ENCODE measurements at regions not wholly inside any gene's neighbourhood (a gene's known extent, or its start where the extent isn't known, plus 50 kb on each side); places are given as distances from the start of the nearest gene placed in this dataset.

DNA sequence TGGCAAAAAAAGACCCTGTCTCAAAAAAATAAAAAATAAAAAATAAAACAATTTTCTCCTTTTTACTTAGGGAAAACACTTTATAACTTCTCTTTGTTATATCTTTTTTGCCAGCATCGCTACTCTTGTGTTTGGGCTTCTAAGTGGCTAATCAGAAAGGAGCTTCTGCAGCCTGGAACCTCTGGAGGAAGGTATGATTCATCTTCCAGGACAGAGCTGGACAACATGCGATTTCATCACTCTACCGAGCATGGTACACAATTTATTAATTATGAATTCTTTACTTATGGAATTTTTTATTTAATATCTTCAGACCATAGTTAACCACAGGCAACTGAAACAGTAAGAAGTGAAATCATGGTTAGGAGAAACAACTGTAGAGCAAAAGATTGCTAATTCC, 1254.3 kb upstream of the AGA start:
- TF ChIP-seq, protein P1, sequence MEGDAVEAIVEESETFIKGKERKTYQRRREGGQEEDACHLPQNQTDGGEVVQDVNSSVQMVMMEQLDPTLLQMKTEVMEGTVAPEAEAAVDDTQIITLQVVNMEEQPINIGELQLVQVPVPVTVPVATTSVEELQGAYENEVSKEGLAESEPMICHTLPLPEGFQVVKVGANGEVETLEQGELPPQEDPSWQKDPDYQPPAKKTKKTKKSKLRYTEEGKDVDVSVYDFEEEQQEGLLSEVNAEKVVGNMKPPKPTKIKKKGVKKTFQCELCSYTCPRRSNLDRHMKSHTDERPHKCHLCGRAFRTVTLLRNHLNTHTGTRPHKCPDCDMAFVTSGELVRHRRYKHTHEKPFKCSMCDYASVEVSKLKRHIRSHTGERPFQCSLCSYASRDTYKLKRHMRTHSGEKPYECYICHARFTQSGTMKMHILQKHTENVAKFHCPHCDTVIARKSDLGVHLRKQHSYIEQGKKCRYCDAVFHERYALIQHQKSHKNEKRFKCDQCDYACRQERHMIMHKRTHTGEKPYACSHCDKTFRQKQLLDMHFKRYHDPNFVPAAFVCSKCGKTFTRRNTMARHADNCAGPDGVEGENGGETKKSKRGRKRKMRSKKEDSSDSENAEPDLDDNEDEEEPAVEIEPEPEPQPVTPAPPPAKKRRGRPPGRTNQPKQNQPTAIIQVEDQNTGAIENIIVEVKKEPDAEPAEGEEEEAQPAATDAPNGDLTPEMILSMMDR (IDR thresholded peaks at IDR 0.05), result no peak
- TF ChIP-seq POLR2A (IDR thresholded peaks at IDR 0.05), result no peak
